Esophagus mucosa (tissue), 1 donor: ENCODE measurements at regions not wholly inside any gene's neighbourhood (a gene's known extent, or its start where the extent isn't known, plus 50 kb on each side); places are given as distances from the start of the nearest gene placed in this dataset.
"Not testable (repeated sequence)": the region's sequence is repeated elsewhere in the genome, so short reads cannot be mapped to it uniquely, and the experiment has no call there.

Experiments used
- ATAC-seq: fragments of 200-7000 bp; cut with Tn5 transposase; one replicate; pipeline ENCODE4 v1.9.1; 2020
- donor health status: DM: yes; HTN: yes; CAD: no.

- no peak for ATAC-seq
Observed at GRCh38 chrX:35406386-35406785, 391.8 kb upstream of the MAGEB16 start.

- ATAC-seq, result no peak
Observed at GRCh38 chrX:35416782-35417181, 381.4 kb upstream of the MAGEB16 start.

GRCh38 chrX:35432056-35432455 is 366.1 kb upstream of the MAGEB16 start:
- no peak for ATAC-seq

- no peak for ATAC-seq
Observed at GRCh38 chrX:35439034-35439660, 359.0 kb upstream of the MAGEB16 start.

- ATAC-seq, result peak; percentile 18
Observed at GRCh38 chrX:35439692-35440091, 358.4 kb upstream of the MAGEB16 start.

GRCh38 chrX:35442421-35442820 is 355.7 kb upstream of the MAGEB16 start:
- ATAC-seq, result peak; percentile 84

- not testable (repeated sequence) for ATAC-seq
Observed at GRCh38 chrX:35443091-35443582, 355.0 kb upstream of the MAGEB16 start.

- no peak for ATAC-seq
Observed at GRCh38 chrX:35444671-35445355, 353.3 kb upstream of the MAGEB16 start.

- ATAC-seq, result no peak
Observed at GRCh38 chrX:35445912-35446311, 352.2 kb upstream of the MAGEB16 start.

- ATAC-seq, result no peak
Observed at GRCh38 chrX:35456891-35457290, 341.3 kb upstream of the MAGEB16 start.

GRCh38 chrX:35458142-35458541 is 340.0 kb upstream of the MAGEB16 start:
- no peak for ATAC-seq

- no peak for ATAC-seq
Observed at GRCh38 chrX:35461164-35461563, 337.0 kb upstream of the MAGEB16 start.

- not testable (repeated sequence) for ATAC-seq
Observed at GRCh38 chrX:35496671-35497070, 301.5 kb upstream of the MAGEB16 start.

- not testable (repeated sequence) for ATAC-seq
Observed at GRCh38 chrX:35497453-35497852, 300.7 kb upstream of the MAGEB16 start.

GRCh38 chrX:35499071-35499862 is 298.9 kb upstream of the MAGEB16 start:
- no peak for ATAC-seq

- ATAC-seq, result no peak
Observed at GRCh38 chrX:35507701-35508100, 290.4 kb upstream of the MAGEB16 start.

GRCh38 chrX:35548003-35548402 is 250.1 kb upstream of the MAGEB16 start:
- ATAC-seq, result not testable (repeated sequence)

- ATAC-seq, result no peak
Observed at GRCh38 chrX:35557916-35558315, 240.2 kb upstream of the MAGEB16 start.

- ATAC-seq, result no peak
Observed at GRCh38 chrX:35561985-35562384, 236.2 kb upstream of the MAGEB16 start.

GRCh38 chrX:35562395-35562794 is 235.7 kb upstream of the MAGEB16 start:
- no peak for ATAC-seq

GRCh38 chrX:35590210-35590609 is 207.9 kb upstream of the MAGEB16 start:
- no peak for ATAC-seq

GRCh38 chrX:35611562-35611961 is 186.6 kb upstream of the MAGEB16 start:
- not testable (repeated sequence) for ATAC-seq

- no peak for ATAC-seq
Observed at GRCh38 chrX:35617836-35618235, 180.3 kb upstream of the MAGEB16 start.
